KMS-11 (cell line): ENCODE measurements at regions not wholly inside any gene's neighbourhood (a gene's known extent, or its start where the extent isn't known, plus 50 kb on each side); places are given as distances from the start of the nearest gene placed in this dataset.

Source experiments
- H2AFZ ChIP-seq: fragments of 200-600 bp; sonication (generic); 2 replicates; pipeline ENCODE4 v1.6.1; 2016; ENCODE audit warnings: antibody characterized with exemption, mixed run types, low read depth
- H3K27ac ChIP-seq: fragments of 200-600 bp; sonication (generic); 2 replicates; pipeline ENCODE4 v1.6.1; 2016; ENCODE audit warnings: mild to moderate bottlenecking, mixed run types
- H3K27me3 ChIP-seq: fragments of 200-600 bp; sonication (generic); 2 replicates; pipeline ENCODE4 v1.6.1; 2017; ENCODE audit warnings: mild to moderate bottlenecking, low read depth, mixed run types, moderate library complexity; ENCODE audit not compliant: insufficient read depth
- H3K36me3 ChIP-seq: fragments of 200-600 bp; sonication (generic); 2 replicates; pipeline ENCODE4 v1.6.1; 2017; ENCODE audit warnings: mild to moderate bottlenecking, mixed run types; ENCODE audit not compliant: insufficient read depth
- H3K4me1 ChIP-seq: fragments of 200-600 bp; sonication (generic); 2 replicates; pipeline ENCODE4 v1.6.1; 2016; ENCODE audit warnings: mild to moderate bottlenecking, low read depth, mixed run types; ENCODE audit not compliant: poor library complexity, severe bottlenecking
- H3K4me2 ChIP-seq: fragments of 200-600 bp; sonication (generic); 2 replicates; pipeline ENCODE4 v1.7.0; 2016; ENCODE audit warnings: mild to moderate bottlenecking, mixed run types
- H3K4me3 ChIP-seq: fragments of 200-600 bp; sonication (generic); IDR thresholded peaks from 2 replicates; pipeline ENCODE4 v1.6.1; 2017; ENCODE audit warnings: low read depth, low read length, mixed read lengths; ENCODE audit not compliant: insufficient read depth
- H3K79me2 ChIP-seq: fragments of 200-600 bp; sonication (generic); 2 replicates; pipeline ENCODE4 v1.6.1; 2016; ENCODE audit warnings: low read depth, mixed run types; ENCODE audit not compliant: insufficient read depth
- H3K9ac ChIP-seq: fragments of 200-600 bp; sonication (generic); 2 replicates; pipeline ENCODE4 v1.6.1; 2016; ENCODE audit warnings: mild to moderate bottlenecking, mixed run types
- H4K20me1 ChIP-seq: fragments of 200-600 bp; sonication (generic); 2 replicates; pipeline ENCODE4 v1.6.1; 2016; ENCODE audit warnings: mild to moderate bottlenecking, mixed run types; ENCODE audit not compliant: insufficient read depth
- CTCF ChIP-seq: fragments of 200-600 bp; sonication (generic); conservative IDR thresholded peaks from 2 replicates; pipeline ENCODE4 v1.6.1; 2017; ENCODE audit warnings: low read depth, mild to moderate bottlenecking, antibody characterized with exemption, low read length, moderate library complexity, mixed read lengths

DNA sequence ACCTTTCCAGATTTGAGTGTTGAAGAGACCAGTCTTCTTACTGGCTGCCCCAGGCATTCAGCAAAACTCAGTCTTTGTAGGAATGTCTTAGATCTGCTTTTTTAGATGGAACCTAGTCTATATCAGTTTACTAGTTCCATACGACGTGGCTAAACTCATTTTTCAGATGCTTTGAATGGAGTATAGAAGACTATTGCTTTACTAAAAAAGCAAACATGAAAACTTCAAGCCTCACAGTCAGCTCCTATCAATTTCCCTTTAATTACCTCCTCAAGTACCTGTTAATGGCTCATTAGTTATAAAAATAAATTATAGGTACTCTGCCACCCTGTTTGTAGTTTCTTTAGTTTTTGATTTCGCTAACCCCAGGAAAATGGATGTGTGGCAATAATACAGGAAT lies 63.0 kb upstream of the STOX2 start:
- H3K36me3 ChIP-seq: no peaks in the 10 kb centered on the region
- no peaks in the 10 kb centered on the region for H3K4me1 ChIP-seq
- no peak for TF ChIP-seq CTCF
- H3K4me3 ChIP-seq: no peak overlapping the region
- no peaks in the 10 kb centered on the region for H4K20me1 ChIP-seq
- H2AFZ ChIP-seq: no peak overlapping the region
- H3K27me3 ChIP-seq: no peaks in the 10 kb centered on the region
- H3K79me2 ChIP-seq: no peaks in the 10 kb centered on the region
- no peak overlapping the region for H3K4me2 ChIP-seq
- no peak overlapping the region for H3K9ac ChIP-seq
- H3K27ac ChIP-seq: no peak overlapping the region

DNA sequence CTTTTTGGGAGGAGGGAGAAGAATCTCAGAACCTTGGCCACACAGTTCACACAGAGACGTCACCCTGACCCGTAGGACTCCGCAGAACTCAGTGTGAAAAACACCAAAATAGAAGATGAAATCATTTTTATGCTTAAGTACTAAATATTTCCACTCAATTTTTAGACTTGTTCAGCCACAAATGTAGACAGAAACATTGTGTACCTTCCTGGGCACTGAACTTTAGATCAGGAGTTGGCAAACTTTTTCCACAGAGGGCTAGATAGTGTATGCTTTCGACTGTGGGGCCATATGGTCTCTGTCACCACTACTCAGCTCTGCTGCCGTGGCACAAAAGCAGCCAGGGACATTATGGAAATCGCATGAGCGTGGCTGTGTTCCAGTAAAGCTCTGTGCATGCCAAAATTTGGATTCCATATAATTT lies 61.8 kb upstream of the STOX2 start:
- Histone ChIP-seq H3K4me1 (no peaks in the 10 kb centered on the region), H4K20me1 (no peaks in the 10 kb centered on the region), H3K79me2 (no peaks in the 10 kb centered on the region), H2AFZ (no peak overlapping the region), H3K4me2 (no peak overlapping the region), H3K36me3 (no peaks in the 10 kb centered on the region), H3K27me3 (no peaks in the 10 kb centered on the region), H3K9ac (no peak overlapping the region), H3K4me3 (no peak overlapping the region), H3K27ac (no peak overlapping the region)
- no peak for TF ChIP-seq CTCF

DNA sequence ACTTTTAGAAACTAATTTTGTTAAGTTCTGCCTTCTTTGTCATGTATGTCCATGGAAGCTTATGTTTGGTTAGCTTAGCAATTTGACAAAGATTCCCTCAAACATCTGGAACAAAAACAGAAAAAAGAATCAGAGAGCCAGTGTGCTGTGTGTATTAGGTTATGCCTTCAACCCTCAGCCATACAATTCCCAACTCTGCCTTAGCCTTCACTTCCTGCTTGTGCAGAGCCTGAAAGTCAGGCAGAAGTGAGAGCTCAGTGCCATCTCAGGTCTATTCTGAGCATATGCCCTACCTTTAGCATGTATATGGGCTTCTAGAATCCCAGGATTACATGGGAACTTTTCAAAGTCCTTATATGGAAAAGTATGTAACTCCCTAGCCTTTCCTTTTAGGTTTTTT lies 58.2 kb upstream of the STOX2 start:
- TF ChIP-seq CTCF: no peak
- Histone ChIP-seq H4K20me1 (no peaks in the 10 kb centered on the region), H3K79me2 (no peaks in the 10 kb centered on the region), H3K36me3 (no peaks in the 10 kb centered on the region), H2AFZ (no peak overlapping the region), H3K9ac (no peak overlapping the region), H3K4me2 (no peak overlapping the region), H3K27me3 (no peaks in the 10 kb centered on the region), H3K27ac (no peak overlapping the region), H3K4me1 (no peaks in the 10 kb centered on the region), H3K4me3 (no peak overlapping the region)

- Histone ChIP-seq H3K9ac (no peak overlapping the region), H3K27ac (no peak overlapping the region), H3K79me2 (no peaks in the 10 kb centered on the region), H3K4me2 (no peak overlapping the region), H3K36me3 (no peaks in the 10 kb centered on the region), H2AFZ (no peak overlapping the region), H3K4me1 (no peaks in the 10 kb centered on the region), H3K27me3 (no peaks in the 10 kb centered on the region), H4K20me1 (no peaks in the 10 kb centered on the region), H3K4me3 (no peak overlapping the region)
- no peak for TF ChIP-seq CTCF
These were observed 56.3 kb upstream of the STOX2 start for GRCh38 chr4:183848805-183849204.
